GM20000 (cell line): ENCODE measurements at regions not wholly inside any gene's neighbourhood (a gene's known extent, or its start where the extent isn't known, plus 50 kb on each side); places are given as distances from the start of the nearest gene placed in this dataset.

Experiments
- DNase-seq: peaks from one replicate; pipeline ENCODE4 v3.0.0; 2012; ENCODE audit warnings: low spot score
- TF ChIP-seq, protein P1 (sequence below): IDR thresholded peaks from 2 replicates; pipeline ENCODE4 v1.5.1; 2012; ENCODE audit warnings: mild to moderate bottlenecking, control low read depth; ENCODE audit errors: extremely low read depth, missing control alignments

DNA sequence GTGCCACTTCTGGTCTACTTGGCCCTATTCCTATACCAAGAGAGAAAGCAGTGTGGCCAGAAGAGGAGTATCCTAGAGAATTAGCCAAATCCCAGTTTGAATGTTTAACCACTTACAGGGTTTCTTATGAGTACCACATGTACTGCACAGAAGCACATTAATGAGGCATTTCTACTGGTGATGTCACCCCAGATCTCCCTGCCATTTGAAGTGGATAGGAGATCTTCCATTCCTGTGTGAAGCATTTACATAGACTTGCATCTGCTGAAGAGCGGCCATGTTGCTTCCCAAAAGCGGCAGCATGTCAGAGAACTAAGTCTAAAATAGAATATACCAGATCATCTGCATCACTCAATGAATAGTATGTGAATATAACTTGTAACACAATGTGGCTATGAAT, 108.4 kb upstream of the TUSC7 start:
- no peak for DNase-seq

DNA sequence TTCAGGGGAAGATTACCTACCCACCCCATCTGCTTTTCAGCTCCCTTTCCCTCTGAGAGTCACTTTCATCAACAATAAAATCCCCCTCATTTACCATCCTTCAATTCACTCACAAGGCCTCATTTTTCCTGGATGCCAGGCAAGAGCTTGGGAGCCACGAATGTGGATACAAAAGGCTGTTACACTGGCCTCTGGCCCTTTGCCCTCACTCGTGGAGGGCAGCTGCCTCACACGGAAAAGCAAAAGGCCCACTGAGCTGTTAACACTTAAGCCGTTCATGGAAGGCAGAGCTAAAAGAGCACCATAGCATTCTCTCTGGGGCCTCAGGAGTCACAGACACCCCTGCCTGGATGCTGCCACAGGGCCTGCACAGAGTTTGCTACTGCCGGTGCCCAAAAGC, 102.4 kb upstream of the TUSC7 start:
- TF ChIP-seq, protein P1, sequence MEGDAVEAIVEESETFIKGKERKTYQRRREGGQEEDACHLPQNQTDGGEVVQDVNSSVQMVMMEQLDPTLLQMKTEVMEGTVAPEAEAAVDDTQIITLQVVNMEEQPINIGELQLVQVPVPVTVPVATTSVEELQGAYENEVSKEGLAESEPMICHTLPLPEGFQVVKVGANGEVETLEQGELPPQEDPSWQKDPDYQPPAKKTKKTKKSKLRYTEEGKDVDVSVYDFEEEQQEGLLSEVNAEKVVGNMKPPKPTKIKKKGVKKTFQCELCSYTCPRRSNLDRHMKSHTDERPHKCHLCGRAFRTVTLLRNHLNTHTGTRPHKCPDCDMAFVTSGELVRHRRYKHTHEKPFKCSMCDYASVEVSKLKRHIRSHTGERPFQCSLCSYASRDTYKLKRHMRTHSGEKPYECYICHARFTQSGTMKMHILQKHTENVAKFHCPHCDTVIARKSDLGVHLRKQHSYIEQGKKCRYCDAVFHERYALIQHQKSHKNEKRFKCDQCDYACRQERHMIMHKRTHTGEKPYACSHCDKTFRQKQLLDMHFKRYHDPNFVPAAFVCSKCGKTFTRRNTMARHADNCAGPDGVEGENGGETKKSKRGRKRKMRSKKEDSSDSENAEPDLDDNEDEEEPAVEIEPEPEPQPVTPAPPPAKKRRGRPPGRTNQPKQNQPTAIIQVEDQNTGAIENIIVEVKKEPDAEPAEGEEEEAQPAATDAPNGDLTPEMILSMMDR: no peak
- no peak for DNase-seq

More for the DNA sequence above, 108.4 kb upstream of the TUSC7 start:
- TF ChIP-seq, protein P1: no peak

DNA sequence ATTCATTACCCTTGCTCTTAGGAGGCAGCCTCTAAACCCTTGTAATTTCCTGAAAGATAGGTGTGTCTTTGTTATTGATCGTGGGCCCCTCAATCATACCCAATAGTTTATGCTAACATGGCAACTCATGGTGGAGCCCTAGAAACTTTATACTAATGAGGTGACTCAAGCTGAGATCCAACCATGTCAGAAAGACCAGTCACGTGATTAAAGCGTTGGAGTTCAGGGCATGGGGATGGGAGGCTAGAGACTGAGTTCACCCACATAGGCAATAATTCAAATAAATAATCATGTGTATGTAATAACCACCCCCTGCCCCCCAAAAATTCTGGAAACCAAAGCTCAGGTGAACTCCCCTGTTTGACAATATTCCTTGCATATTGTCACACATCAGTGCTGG, 99.5 kb upstream of the TUSC7 start:
- TF ChIP-seq, protein P1: no peak
- no peak for DNase-seq

DNA sequence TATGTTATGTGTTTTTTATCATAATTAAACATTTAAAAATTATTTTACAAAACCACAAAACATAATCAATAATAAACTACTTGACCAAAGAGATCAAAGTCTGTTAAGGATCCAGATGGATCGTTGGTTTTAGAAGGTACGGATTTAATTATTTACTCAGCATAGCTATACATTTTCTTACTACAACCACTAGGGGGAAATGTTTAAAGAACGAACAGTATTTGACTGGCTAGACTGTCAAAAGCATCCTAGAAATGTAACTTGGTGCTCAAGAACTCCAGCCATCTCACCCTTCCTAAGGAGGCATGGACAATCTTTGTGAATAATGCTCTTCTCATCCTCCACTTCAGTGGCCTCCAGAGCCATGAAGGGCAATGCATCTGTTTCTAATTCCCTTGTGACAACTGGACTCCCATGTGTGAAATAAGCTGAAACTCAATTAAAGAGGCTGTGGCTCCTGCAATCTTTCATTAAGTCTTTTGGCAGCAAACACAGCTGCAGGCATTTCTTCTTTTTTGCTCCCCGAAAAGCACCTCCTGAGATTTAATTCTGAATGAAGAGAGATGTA, 94.7 kb upstream of the TUSC7 start:
- no peak for DNase-seq
- TF ChIP-seq, protein P1: no peak

DNA sequence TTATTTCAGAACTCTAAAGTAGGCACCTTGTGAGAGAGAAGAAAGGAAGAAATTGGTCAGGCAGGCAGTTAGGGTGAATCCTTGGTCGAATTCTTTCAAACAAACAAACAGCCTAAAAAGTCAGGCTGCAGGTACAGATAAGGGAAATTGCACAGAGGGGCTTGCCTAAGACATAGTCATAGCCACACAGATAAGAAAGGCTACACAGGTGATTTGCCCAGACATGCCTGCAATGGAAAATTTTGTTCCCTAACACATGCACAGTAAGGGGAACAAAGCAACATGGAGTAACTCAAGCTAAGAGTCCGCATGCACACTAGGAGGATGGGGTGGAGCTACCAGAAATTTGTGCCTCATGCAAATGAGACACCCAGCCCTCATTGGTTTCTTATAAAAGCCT, 91.4 kb upstream of the TUSC7 start:
- TF ChIP-seq, protein P1: no peak
- no peak for DNase-seq

DNA sequence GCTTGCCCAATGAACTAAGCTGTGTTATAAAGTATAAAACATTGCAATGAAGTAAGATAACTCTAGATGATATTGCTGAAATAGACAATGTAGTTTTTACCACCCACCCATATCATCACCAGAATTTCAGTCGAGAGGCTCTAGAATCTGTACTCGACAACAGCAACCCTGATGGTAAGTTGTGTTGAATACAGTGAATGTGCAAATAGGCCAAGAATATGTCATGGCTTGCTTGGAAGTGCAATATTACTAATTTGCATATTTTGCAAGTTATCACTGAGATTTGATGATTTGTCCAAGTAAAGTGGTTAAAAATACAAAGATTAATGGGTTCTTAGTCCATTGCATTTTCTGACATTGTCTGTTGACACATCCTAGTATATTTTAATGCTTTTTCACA, 90.6 kb upstream of the TUSC7 start:
- no peak for DNase-seq
- TF ChIP-seq, protein P1: no peak

DNA sequence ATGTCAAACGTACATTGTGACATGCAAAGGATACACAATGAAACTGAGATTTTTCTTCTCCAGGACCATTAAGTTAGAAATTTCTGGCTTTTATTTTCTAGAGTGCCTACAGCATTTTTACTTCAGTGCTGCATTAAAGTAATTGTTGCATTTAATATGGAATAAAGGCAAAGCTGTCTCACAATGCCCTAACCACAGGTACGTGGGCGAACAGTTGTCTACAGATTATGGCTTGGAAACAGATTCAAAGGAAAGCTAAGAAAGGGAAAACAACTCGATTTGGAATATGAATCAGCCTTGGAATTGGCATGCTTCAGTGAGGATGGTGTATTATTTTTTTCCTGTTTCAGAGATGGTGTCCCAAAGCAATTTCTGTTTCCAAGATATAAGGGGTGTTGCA, 79.1 kb upstream of the TUSC7 start:
- TF ChIP-seq, protein P1: no peak
- DNase-seq: no peak
